Activated naive CD4-positive, alpha-beta T cell (primary cell): ENCODE measurements at regions not wholly inside any gene's neighbourhood (a gene's known extent, or its start where the extent isn't known, plus 50 kb on each side); places are given as distances from the start of the nearest gene placed in this dataset.
"Not testable (repeated sequence)": the region's sequence is repeated elsewhere in the genome, so short reads cannot be mapped to it uniquely, and the experiment has no call there.

Experiments used
- DNase-seq, 4 experiments: peaks; one replicate each; lab custom pipeline; 2025; lab: John Stamatoyannopoulos, UW

GRCh38 chr10:33956322-33956721 lies 621.9 kb upstream of the NRP1 start:
- DNase-seq = not testable (repeated sequence)

GRCh38 chr10:33955676-33956075 lies 621.2 kb upstream of the NRP1 start:
- DNase-seq = no peak

GRCh38 chr10:33952692-33953360 lies 618.4 kb upstream of the NRP1 start:
- no peak for DNase-seq

GRCh38 chr10:33950206-33950605 lies 615.7 kb upstream of the NRP1 start:
- DNase-seq = no peak

GRCh38 chr10:33947544-33947943 lies 613.1 kb upstream of the NRP1 start:
- DNase-seq = no peak

GRCh38 chr10:33945051-33945450 lies 610.6 kb upstream of the NRP1 start:
- DNase-seq = no peak

GRCh38 chr10:33942508-33942907 lies 608.0 kb upstream of the NRP1 start:
- DNase-seq = no peak

GRCh38 chr10:33939892-33940291 lies 605.4 kb upstream of the NRP1 start:
- no peak for DNase-seq

GRCh38 chr10:33939410-33939809 lies 604.9 kb upstream of the NRP1 start:
- DNase-seq = no peak

GRCh38 chr10:33938001-33938400 lies 603.5 kb upstream of the NRP1 start:
- no peak for DNase-seq

GRCh38 chr10:33937036-33937730 lies 602.7 kb upstream of the NRP1 start:
- DNase-seq = no peak

- no peak for DNase-seq
Observed at GRCh38 chr10:33935350-33935749, 600.9 kb upstream of the NRP1 start.

- DNase-seq = no peak
Observed at GRCh38 chr10:33930079-33930478, 595.6 kb upstream of the NRP1 start.

GRCh38 chr10:33927347-33927746 lies 592.9 kb upstream of the NRP1 start:
- DNase-seq = no peak

GRCh38 chr10:33921970-33922605 lies 587.6 kb upstream of the NRP1 start:
- DNase-seq = no peak

- no peak for DNase-seq
Observed at GRCh38 chr10:33920351-33920750, 585.9 kb upstream of the NRP1 start.

- DNase-seq = no peak
Observed at GRCh38 chr10:33919244-33919643, 584.8 kb upstream of the NRP1 start.

- DNase-seq = no peak
Observed at GRCh38 chr10:33917069-33917780, 582.8 kb upstream of the NRP1 start.

- DNase-seq = no peak
Observed at GRCh38 chr10:33914746-33915145, 580.3 kb upstream of the NRP1 start.

- DNase-seq = no peak
Observed at GRCh38 chr10:33913194-33913593, 578.7 kb upstream of the NRP1 start.

- DNase-seq = not testable (repeated sequence)
Observed at GRCh38 chr10:33909476-33909875, 575.0 kb upstream of the NRP1 start.

- DNase-seq = no peak
Observed at GRCh38 chr10:33901166-33901565, 566.7 kb upstream of the NRP1 start.

GRCh38 chr10:33900596-33900995 lies 566.1 kb upstream of the NRP1 start:
- no peak for DNase-seq
